Stimulated activated CD8-positive, alpha-beta memory T cell treated with anti-CD3 and anti-CD28 coated beads, Interleukin-12 subunit alpha, Interleukin-12 subunit beta, amount 100 ng/mL, for 4 hours (primary cell): ENCODE measurements at regions not wholly inside any gene's neighbourhood (a gene's known extent, or its start where the extent isn't known, plus 50 kb on each side); places are given as distances from the start of the nearest gene placed in this dataset.

ENCODE experiments used
- DNase-seq: peaks from one replicate; pipeline ENCODE4 v3.0.0-alpha.2; 2020; ENCODE audit warnings: low read depth

GRCh38 chr3:72372161-72372560 lies 476.1 kb downstream of the SHQ1 start:
- DNase-seq: no peak

GRCh38 chr3:72371431-72371830 lies 476.8 kb downstream of the SHQ1 start:
- DNase-seq: no peak

GRCh38 chr3:72370947-72371346 lies 477.3 kb downstream of the SHQ1 start:
- no peak for DNase-seq

GRCh38 chr3:72369681-72370080 lies 478.6 kb downstream of the SHQ1 start:
- DNase-seq: no peak

- no peak for DNase-seq
These were observed 479.8 kb downstream of the SHQ1 start for GRCh38 chr3:72368331-72368975.

- no peak for DNase-seq
These were observed 486.3 kb downstream of the SHQ1 start for GRCh38 chr3:72361990-72362389.

GRCh38 chr3:72359743-72360142 lies 488.5 kb downstream of the SHQ1 start:
- DNase-seq: no peak

- DNase-seq: no peak
These were observed 493.1 kb downstream of the SHQ1 start for GRCh38 chr3:72355168-72355567.

GRCh38 chr3:72354486-72354885 lies 493.8 kb downstream of the SHQ1 start:
- no peak for DNase-seq

- DNase-seq: no peak
These were observed 494.8 kb downstream of the SHQ1 start for GRCh38 chr3:72353236-72354128.

- DNase-seq: no peak
These were observed 496.1 kb downstream of the SHQ1 start for GRCh38 chr3:72352176-72352575.

- no peak for DNase-seq
These were observed 496.7 kb downstream of the SHQ1 start for GRCh38 chr3:72351536-72351935.

GRCh38 chr3:72350761-72351505 lies 497.3 kb downstream of the SHQ1 start:
- DNase-seq: no peak

- no peak for DNase-seq
These were observed 499.9 kb downstream of the SHQ1 start for GRCh38 chr3:72348357-72348756.

GRCh38 chr3:72347819-72348319 lies 500.4 kb downstream of the SHQ1 start:
- no peak for DNase-seq

GRCh38 chr3:72346526-72346926 lies 501.7 kb downstream of the SHQ1 start:
- no peak for DNase-seq

GRCh38 chr3:72345980-72346379 lies 502.3 kb downstream of the SHQ1 start:
- no peak for DNase-seq

GRCh38 chr3:72345237-72345878 lies 502.9 kb downstream of the SHQ1 start:
- DNase-seq: no peak

- no peak for DNase-seq
These were observed 503.6 kb downstream of the SHQ1 start for GRCh38 chr3:72344647-72345046.

GRCh38 chr3:72344236-72344635 lies 504.0 kb downstream of the SHQ1 start:
- no peak for DNase-seq

GRCh38 chr3:72343078-72343477 lies 505.2 kb downstream of the SHQ1 start:
- DNase-seq: no peak

- no peak for DNase-seq
These were observed 505.8 kb downstream of the SHQ1 start for GRCh38 chr3:72342450-72342849.
